ENCODE measurements at regions not wholly inside any gene's neighbourhood (a gene's known extent, or its start where the extent isn't known, plus 50 kb on each side); places are given as distances from the start of the nearest gene placed in this dataset.
"Not testable (repeated sequence)": the region's sequence is repeated elsewhere in the genome, so short reads cannot be mapped to it uniquely, and the experiment has no call there.

- no peaks in the 10 kb centered on the region for H3K27me3 ChIP-seq
- no peaks in the 10 kb centered on the region for H3K9me3 ChIP-seq
- H3K36me3 ChIP-seq: no peaks in the 10 kb centered on the region
- TF ChIP-seq POLR2AphosphoS5 (IDR thresholded peaks at IDR 0.05; ENCODE audit: insufficient read depth in 1 of 2, low read depth in 1 of 2): no peak
- TF ChIP-seq CTCF (IDR thresholded peaks at IDR 0.05): no peak
- no peak for TF ChIP-seq POLR2A (IDR thresholded peaks at IDR 0.05)
- H3K4me3 ChIP-seq: no peak overlapping the region
- no peaks in the 10 kb centered on the region for H3K4me1 ChIP-seq
- H3K27ac ChIP-seq: no peak overlapping the region
- intact Hi-C loops (cut with DNase I): no loop called here
- DNase-seq (ENCODE audit: extremely low spot score in 2 of 2): peak in 1 of 2 donors; percentile 42
Observed at GRCh38 chr17:21482189-21482865, 106.2 kb downstream of the KCNJ12 start.

- H3K27ac ChIP-seq; intact Hi-C loops (cut with DNase I); H3K4me1 ChIP-seq; H3K36me3 ChIP-seq; H3K27me3 ChIP-seq; H3K9me3 ChIP-seq; H3K4me3 ChIP-seq: not testable (repeated sequence)
- DNase-seq (ENCODE audit: extremely low spot score in 2 of 2): peak in 1 of 2 donors; percentile 58
Observed at GRCh38 chr17:21488043-21488442, 111.9 kb downstream of the KCNJ12 start.

GRCh38 chr17:21493993-21494392 lies 117.8 kb downstream of the KCNJ12 start:
- no peak for TF ChIP-seq CTCF (IDR thresholded peaks at IDR 0.05)
- no peak for TF ChIP-seq POLR2AphosphoS5 (IDR thresholded peaks at IDR 0.05; ENCODE audit: insufficient read depth in 1 of 2, low read depth in 1 of 2)
- TF ChIP-seq POLR2A (IDR thresholded peaks at IDR 0.05): no peak
- no peaks in the 10 kb centered on the region for H3K9me3 ChIP-seq
- no peaks in the 10 kb centered on the region for H3K36me3 ChIP-seq
- DNase-seq (ENCODE audit: extremely low spot score in 2 of 2): peak; percentile 4 to 27
- no peak overlapping the region for H3K27ac ChIP-seq
- no peak overlapping the region for H3K4me3 ChIP-seq
- H3K4me1 ChIP-seq: no peaks in the 10 kb centered on the region
- no peaks in the 10 kb centered on the region for H3K27me3 ChIP-seq
- intact Hi-C loops (cut with DNase I): no loop called here

GRCh38 chr17:21495281-21495680 lies 119.1 kb downstream of the KCNJ12 start:
- H3K9me3 ChIP-seq: no peaks in the 10 kb centered on the region
- no peak overlapping the region for H3K27ac ChIP-seq
- no peaks in the 10 kb centered on the region for H3K36me3 ChIP-seq
- intact Hi-C loops (cut with DNase I): loop anchor here (5.0 kb wide), 1 partner anchor 57 kb away; no protein-coding TSS in a partner anchor
- TF ChIP-seq POLR2AphosphoS5 (IDR thresholded peaks at IDR 0.05; ENCODE audit: insufficient read depth in 1 of 2, low read depth in 1 of 2): no peak
- no peak for TF ChIP-seq POLR2A (IDR thresholded peaks at IDR 0.05)
- TF ChIP-seq CTCF (IDR thresholded peaks at IDR 0.05): no peak
- H3K27me3 ChIP-seq: no peaks in the 10 kb centered on the region
- DNase-seq (ENCODE audit: extremely low spot score in 2 of 2): peak in 1 of 2 donors; percentile 56
- H3K4me1 ChIP-seq: no peaks in the 10 kb centered on the region
- no peak overlapping the region for H3K4me3 ChIP-seq

- H3K4me1 ChIP-seq: no peaks in the 10 kb centered on the region
- no peak overlapping the region for H3K4me3 ChIP-seq
- H3K9me3 ChIP-seq: no peaks in the 10 kb centered on the region
- peak; percentile 52 to 64 for DNase-seq (ENCODE audit: extremely low spot score in 2 of 2)
- TF ChIP-seq POLR2AphosphoS5 (IDR thresholded peaks at IDR 0.05; ENCODE audit: insufficient read depth in 1 of 2, low read depth in 1 of 2): no peak
- TF ChIP-seq CTCF (IDR thresholded peaks at IDR 0.05): no peak
- no peak for TF ChIP-seq POLR2A (IDR thresholded peaks at IDR 0.05)
- H3K36me3 ChIP-seq: no peaks in the 10 kb centered on the region
- intact Hi-C loops (cut with DNase I): loop anchor here (10.0 kb wide), 1 partner anchor 245 kb away; the partner anchor contains the start of gene NATD1
- no peaks in the 10 kb centered on the region for H3K27me3 ChIP-seq
- H3K27ac ChIP-seq: no peak overlapping the region
Observed at GRCh38 chr17:21500064-21500463, 123.9 kb downstream of the KCNJ12 start.

- not testable (repeated sequence) for H3K27ac ChIP-seq, H3K4me1 ChIP-seq, H3K36me3 ChIP-seq, H3K4me3 ChIP-seq, H3K9me3 ChIP-seq, H3K27me3 ChIP-seq
- peak in 1 of 2 donors; percentile 31 for DNase-seq (ENCODE audit: extremely low spot score in 2 of 2)
- intact Hi-C loops (cut with DNase I): loop anchor here (10.0 kb wide), 1 partner anchor 247 kb away; the partner anchor contains the start of gene NATD1
Observed at GRCh38 chr17:21501927-21502700, 126.0 kb downstream of the KCNJ12 start.

Measured in vagina (tissue), 2 donors.